Cerebellar nuclear complex (tissue), 1 donor: ENCODE measurements at regions not wholly inside any gene's neighbourhood (a gene's known extent, or its start where the extent isn't known, plus 50 kb on each side); places are given as distances from the start of the nearest gene placed in this dataset.

Experiments
- DNase-seq, 2 experiments: peaks; one replicate each; lab custom pipeline; 2025; lab: John Stamatoyannopoulos, UW

GRCh38 chr4:45646885-45647590 is 476.8 kb downstream of the GABRG1 start:
- no peak for DNase-seq

GRCh38 chr4:45640281-45640680 is 483.6 kb downstream of the GABRG1 start:
- no peak for DNase-seq

GRCh38 chr4:45638641-45639040 is 485.2 kb downstream of the GABRG1 start:
- DNase-seq = no peak

- DNase-seq = no peak
Measured at GRCh38 chr4:45636175-45636574, 487.7 kb downstream of the GABRG1 start.

GRCh38 chr4:45629717-45630116 is 494.1 kb downstream of the GABRG1 start:
- no peak for DNase-seq

GRCh38 chr4:45621971-45622370 is 501.9 kb downstream of the GABRG1 start:
- DNase-seq = no peak

- no peak for DNase-seq
Measured at GRCh38 chr4:45620808-45621207, 503.0 kb downstream of the GABRG1 start.

- no peak for DNase-seq
Measured at GRCh38 chr4:45596379-45597101, 527.3 kb downstream of the GABRG1 start.

GRCh38 chr4:45580334-45580733 is 543.5 kb downstream of the GABRG1 start:
- DNase-seq = no peak

GRCh38 chr4:45578874-45579273 is 545.0 kb downstream of the GABRG1 start:
- no peak for DNase-seq

GRCh38 chr4:45576275-45576674 is 547.6 kb downstream of the GABRG1 start:
- DNase-seq = no peak

- DNase-seq = no peak
Measured at GRCh38 chr4:45569619-45570018, 554.2 kb downstream of the GABRG1 start.

GRCh38 chr4:45568694-45569093 is 555.2 kb downstream of the GABRG1 start:
- no peak for DNase-seq

GRCh38 chr4:45566896-45567603 is 556.8 kb downstream of the GABRG1 start:
- DNase-seq = no peak

- DNase-seq = no peak
Measured at GRCh38 chr4:45554423-45554822, 569.4 kb downstream of the GABRG1 start.

- no peak for DNase-seq
Measured at GRCh38 chr4:45550766-45551366, 573.0 kb downstream of the GABRG1 start.

GRCh38 chr4:45539142-45539814 is 584.6 kb downstream of the GABRG1 start:
- DNase-seq = no peak

GRCh38 chr4:45530498-45530897 is 593.4 kb downstream of the GABRG1 start:
- no peak for DNase-seq

GRCh38 chr4:45527160-45527559 is 596.7 kb downstream of the GABRG1 start:
- no peak for DNase-seq

GRCh38 chr4:45518832-45519231 is 605.0 kb downstream of the GABRG1 start:
- no peak for DNase-seq

- DNase-seq = no peak
Measured at GRCh38 chr4:45502471-45502870, 621.4 kb downstream of the GABRG1 start.

- no peak for DNase-seq
Measured at GRCh38 chr4:45484740-45485139, 639.1 kb downstream of the GABRG1 start.
